H1 (cell line): ENCODE measurements at regions not wholly inside any gene's neighbourhood (a gene's known extent, or its start where the extent isn't known, plus 50 kb on each side); places are given as distances from the start of the nearest gene placed in this dataset.

Experiments used
- CTCF ChIA-PET: fragments of 300-600 bp; sonication (Branson Sonifier 250); formaldehyde crosslinking; loops from one replicate; lab custom pipeline; 2021; ENCODE audit not compliant: partially characterized antibody; lab: Charles Lee
- POLR2A ChIA-PET: fragments of 300-600 bp; sonication (Branson Sonifier 250); formaldehyde crosslinking; loops from one replicate; lab custom pipeline; 2021; ENCODE audit warnings: inconsistent platforms; ENCODE audit not compliant: partially characterized antibody; lab: Charles Lee
- DNase-seq, 2 experiments: peaks; one replicate each; pipeline versions ENCODE4 v3.0.0 to v3.0.0-alpha.2; 2010 to 2022; ENCODE audit warnings: low spot score in 2 of 2, low read depth in 1 of 2, mixed read lengths in 1 of 2
- FAIRE-seq: peaks from 2 replicates; lab custom pipeline; 2011; peaks lifted over from hg19 to GRCh38; lab: Jason Lieb, UNC
- H2AFZ ChIP-seq: 2 replicates; pipeline ENCODE4 v1.8.1; 2012; ENCODE audit warnings: low read length, inconsistent platforms
- H2AK5ac ChIP-seq: 2 replicates; pipeline ENCODE4 v1.6.1; 2013; ENCODE audit warnings: low read depth, low read length
- H2BK120ac ChIP-seq: replicated peaks from 2 replicates; pipeline ENCODE3; 2013; ENCODE audit warnings: low read depth, low read length, inconsistent platforms
- H2BK12ac ChIP-seq: 2 replicates; pipeline ENCODE4 v1.6.1; 2013; ENCODE audit warnings: low read depth, low read length
- H2BK15ac ChIP-seq: 2 replicates; pipeline ENCODE4 v1.6.1; 2013; ENCODE audit warnings: low read length
- H2BK20ac ChIP-seq: 2 replicates; pipeline ENCODE4 v1.6.1; 2013; ENCODE audit warnings: low read length
- H2BK5ac ChIP-seq: 2 replicates; pipeline ENCODE4 v1.6.1; 2013; ENCODE audit warnings: low read depth, low read length
- H3K14ac ChIP-seq: 2 replicates; pipeline ENCODE4 v1.6.1; 2013; ENCODE audit warnings: inconsistent platforms; ENCODE audit not compliant: insufficient read length
- H3K18ac ChIP-seq: 2 replicates; pipeline ENCODE4 v1.6.1; 2013; ENCODE audit warnings: low read length; ENCODE audit errors: extremely low read depth
- H3K23ac ChIP-seq: 2 replicates; pipeline ENCODE4 v1.6.1; 2013; ENCODE audit warnings: inconsistent platforms; ENCODE audit not compliant: insufficient read length
- H3K23me2 ChIP-seq: 2 replicates; pipeline ENCODE4 v1.6.1; 2013; ENCODE audit warnings: low read depth, low read length
- H3K27ac ChIP-seq: 2 replicates; pipeline ENCODE4 v1.6.1; 2011; ENCODE audit warnings: low read depth, low read length, inconsistent platforms
- H3K27me3 ChIP-seq, 4 experiments: replicated peaks in 1 of 4; 1 replicate in 1 of 4; 2 replicates in 3 of 4; pipeline versions ENCODE4 v1.6.1 to v1.8.1; 2011 to 2013; ENCODE audit warnings: low read length in 3 of 4, mild to moderate bottlenecking in 3 of 4, inconsistent platforms in 2 of 4, mixed read lengths in 2 of 4, moderate library complexity in 1 of 4; ENCODE audit not compliant: control insufficient read depth in 3 of 4, insufficient read depth in 3 of 4; ENCODE audit errors: extremely low read depth in 1 of 4
- H3K36me3 ChIP-seq, 4 experiments: 2 replicates each; pipeline versions ENCODE4 v1.6.1 to v1.8.1; 2011 to 2013; ENCODE audit warnings: mild to moderate bottlenecking in 4 of 4, low read length in 3 of 4, moderate library complexity in 2 of 4, control low read depth in 1 of 4, inconsistent platforms in 1 of 4; ENCODE audit not compliant: insufficient read depth in 4 of 4, control insufficient read depth in 2 of 4
- H3K4ac ChIP-seq: replicated peaks from 2 replicates; pipeline ENCODE3; 2013; ENCODE audit warnings: low read length, low read depth, mixed read lengths, inconsistent platforms; ENCODE audit not compliant: insufficient read length
- H3K4me1 ChIP-seq, 4 experiments: replicated peaks in 1 of 4; 1 replicate in 1 of 4; 2 replicates in 3 of 4; pipeline versions ENCODE4 v1.6.1 to v1.8.1; 2011 to 2013; ENCODE audit warnings: low read length in 3 of 4, inconsistent platforms in 2 of 4, mixed read lengths in 1 of 4; ENCODE audit not compliant: insufficient read depth in 4 of 4, control insufficient read depth in 3 of 4
- H3K4me2 ChIP-seq, 2 experiments: 2 replicates each; pipeline versions ENCODE4 v1.6.1 to v1.8.1; 2011 to 2013; ENCODE audit warnings: low read depth in 2 of 2, low read length in 2 of 2, control low read depth in 1 of 2, inconsistent platforms in 1 of 2, mild to moderate bottlenecking in 1 of 2; ENCODE audit not compliant: insufficient read depth in 1 of 2
- H3K4me3 ChIP-seq, 4 experiments: fragments of 200-600, 300-600 bp in 1 of 4; sonication (generic), shearing (Covaris generic), sonication (Bioruptor Twin) in 1 of 4; 2 replicates each; pipeline versions ENCODE4 v1.5.1 to v1.8.1; 2011 to 2016; ENCODE audit warnings: low read length in 4 of 4, low read depth in 3 of 4, control low read depth in 2 of 4, inconsistent platforms in 2 of 4, mild to moderate bottlenecking in 2 of 4, mixed read lengths in 1 of 4, moderate library complexity in 1 of 4; ENCODE audit not compliant: insufficient read depth in 2 of 4; ENCODE audit errors: extremely low read depth in 1 of 4
- H3K56ac ChIP-seq: replicated peaks from 2 replicates; pipeline ENCODE3; 2013; ENCODE audit warnings: low read depth, mild to moderate bottlenecking, mixed read lengths, low read length, inconsistent platforms; ENCODE audit not compliant: insufficient read length
- H3K79me1 ChIP-seq: 2 replicates; pipeline ENCODE4 v1.6.1; 2013; ENCODE audit warnings: low read depth, low read length, control low read depth
- H3K79me2 ChIP-seq, 2 experiments: 2 replicates each; pipeline versions ENCODE4 v1.6.1 to v1.8.1; 2012 to 2013; ENCODE audit warnings: low read length in 2 of 2, mild to moderate bottlenecking in 2 of 2, inconsistent platforms in 1 of 2; ENCODE audit not compliant: insufficient read depth in 2 of 2, control insufficient read depth in 1 of 2
- H3K9ac ChIP-seq, 4 experiments: replicated peaks in 1 of 4; 1 replicate in 1 of 4; 2 replicates in 3 of 4; pipeline versions ENCODE4 v1.6.1 to v1.8.1; 2011 to 2013; ENCODE audit warnings: low read depth in 3 of 4, low read length in 3 of 4, control low read depth in 2 of 4, mild to moderate bottlenecking in 2 of 4, moderate library complexity in 2 of 4, inconsistent platforms in 1 of 4; ENCODE audit errors: extremely low read depth in 1 of 4
- H3K9me3 ChIP-seq, 2 experiments: 2 replicates each; pipeline versions ENCODE4 v1.6.1 to v1.8.1; 2012 to 2013; ENCODE audit warnings: mild to moderate bottlenecking in 2 of 2, moderate library complexity in 2 of 2, control low read depth in 1 of 2, inconsistent platforms in 1 of 2, low read depth in 1 of 2, low read length in 1 of 2, mixed read lengths in 1 of 2; ENCODE audit not compliant: insufficient read depth in 2 of 2
- H4K20me1 ChIP-seq, 2 experiments: replicated peaks in 1 of 2; 2 replicates each; pipeline versions ENCODE3 to v1.8.1; 2011 to 2013; ENCODE audit warnings: inconsistent platforms in 2 of 2, low read length in 2 of 2, mild to moderate bottlenecking in 1 of 2; ENCODE audit not compliant: insufficient read depth in 2 of 2, control insufficient read depth in 1 of 2
- H4K5ac ChIP-seq: 2 replicates; pipeline ENCODE4 v1.6.1; 2013; ENCODE audit warnings: low read length, low read depth, mixed read lengths, inconsistent platforms; ENCODE audit not compliant: insufficient read length
- H4K8ac ChIP-seq: 2 replicates; pipeline ENCODE4 v1.8.0; 2013; ENCODE audit warnings: mild to moderate bottlenecking, moderate library complexity, low read length, inconsistent platforms; ENCODE audit not compliant: insufficient read depth; ENCODE audit errors: extremely low read depth
- H4K91ac ChIP-seq: replicated peaks from 2 replicates; pipeline ENCODE3; 2013; ENCODE audit warnings: low read length, mixed read lengths, inconsistent platforms; ENCODE audit not compliant: insufficient read length
- CBX5 ChIP-seq: fragments of 300-800, 300-1000 bp; sonication (generic); IDR thresholded peaks from 2 replicates; pipeline ENCODE4 v1.7.1; 2016; ENCODE audit warnings: antibody characterized with exemption, low read length, low read depth
- CEBPB ChIP-seq: IDR thresholded peaks from 2 replicates; pipeline ENCODE4 v1.6.1; 2012; ENCODE audit warnings: low read depth, low read length
- CHD2 ChIP-seq: IDR thresholded peaks from 2 replicates; pipeline ENCODE4 v1.6.1; 2012; ENCODE audit warnings: low read length, improper control_type of control experiment
- GABPA ChIP-seq: IDR thresholded peaks from 2 replicates; pipeline ENCODE4 v1.6.1; 2011; ENCODE audit warnings: mild to moderate bottlenecking, low read length, moderate library complexity, borderline replicate concordance; ENCODE audit not compliant: insufficient read depth
- HDAC2 ChIP-seq, 2 experiments: fragments of 300-600 bp in 1 of 2; sonication (generic) in 1 of 2; IDR thresholded peaks; 2 replicates each; pipeline ENCODE4 v1.6.1; 2011 to 2012; ENCODE audit warnings: low read depth in 2 of 2, low read length in 2 of 2, mild to moderate bottlenecking in 2 of 2, moderate library complexity in 2 of 2, borderline replicate concordance in 1 of 2, inconsistent platforms in 1 of 2
- JUN ChIP-seq: IDR thresholded peaks from 2 replicates; pipeline ENCODE4 v1.6.1; 2011; ENCODE audit warnings: low read depth, mild to moderate bottlenecking, improper control_type of control experiment, low read length
- JUND ChIP-seq: IDR thresholded peaks from 2 replicates; pipeline ENCODE4 v1.6.1; 2011; ENCODE audit warnings: mild to moderate bottlenecking, improper control_type of control experiment, low read length
- PHF8 ChIP-seq: fragments of 200-600 bp; sonication (generic); conservative IDR thresholded peaks from 2 replicates; pipeline ENCODE4 v1.7.1; 2012; ENCODE audit warnings: low read depth, mild to moderate bottlenecking, inconsistent platforms, low read length, moderate library complexity
- RNF2 ChIP-seq: fragments of 200-900, 300-1000 bp; sonication (generic); IDR thresholded peaks from 2 replicates; pipeline ENCODE4 v1.7.1; 2016; ENCODE audit warnings: borderline replicate concordance, low read depth, mild to moderate bottlenecking, antibody characterized with exemption, low read length; ENCODE audit not compliant: poor library complexity, severe bottlenecking; ENCODE audit errors: missing control alignments
- SAP30 ChIP-seq: fragments of 300-600 bp; sonication (generic); IDR thresholded peaks from 2 replicates; pipeline ENCODE4 v1.7.1; 2012; ENCODE audit warnings: low read length, moderate library complexity, mild to moderate bottlenecking, inconsistent platforms; ENCODE audit not compliant: insufficient read depth, insufficient replicate concordance
- SP1 ChIP-seq: IDR thresholded peaks from 2 replicates; pipeline ENCODE4 v1.6.1; 2011; ENCODE audit warnings: low read depth, low read length
- SP2 ChIP-seq: IDR thresholded peaks from 2 replicates; pipeline ENCODE4 v1.6.1; 2012; ENCODE audit warnings: mild to moderate bottlenecking, low read length, inconsistent platforms
- WGBS, 2 experiments: shearing (Covaris generic) in 1 of 2; methylation state at CpG; one replicate each; pipeline versions ENCODE4 v1.1.6 to v1.1.7; 2013 to 2015; ENCODE audit warnings: low lambda C conversion rate in 2 of 2, mixed read lengths in 2 of 2, inconsistent platforms in 1 of 2, low coverage in 1 of 2, missing lambda C conversion rate in 1 of 2; ENCODE audit not compliant: insufficient replicate concordance in 2 of 2, insufficient coverage in 1 of 2, insufficient read length in 1 of 2; ENCODE audit errors: extremely low coverage in 1 of 2, missing lambda C conversion rate in 1 of 2; 5-methylcytosine and 5-hydroxymethylcytosine counted together
- TF ChIP-seq, protein P1 (sequence below): IDR thresholded peaks from 2 replicates; pipeline ENCODE4 v1.6.1; 2011; ENCODE audit warnings: low read length, improper control_type of control experiment

DNA sequence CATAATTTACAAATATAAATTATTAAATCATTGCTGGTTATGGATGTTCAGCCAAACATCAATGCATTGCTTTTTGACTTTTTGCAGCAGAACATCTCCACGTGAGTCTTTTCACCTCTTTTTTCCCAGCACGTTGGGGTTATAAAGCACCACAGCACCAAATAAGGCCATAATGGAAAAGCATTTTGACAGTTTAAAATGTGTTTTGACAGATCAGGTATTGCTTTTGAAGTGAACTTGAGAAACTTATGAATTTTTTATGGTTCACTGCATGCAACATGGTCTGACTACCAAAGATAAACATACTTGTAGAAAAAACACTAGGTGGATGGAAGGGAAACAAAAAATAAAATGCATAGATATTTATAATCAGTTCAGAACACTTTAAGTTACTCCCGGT lies 622.4 kb downstream of the HTR1B start:
- H3K27me3 ChIP-seq = no peaks in the 10 kb centered on the region
- H4K91ac ChIP-seq = no peak overlapping the region
- H3K23me2 ChIP-seq = no peaks in the 10 kb centered on the region
- no peak overlapping the region for H3K4ac ChIP-seq
- no peaks in the 10 kb centered on the region for H3K79me1 ChIP-seq
- ChIA-PET POLR2A (no interaction called here), CTCF (no interaction called here)
- no peak overlapping the region for H3K27ac ChIP-seq
- H3K9me3 ChIP-seq = no peaks in the 10 kb centered on the region
- H2BK20ac ChIP-seq = no peak overlapping the region
- H3K4me1 ChIP-seq = peaks cover 0 to 6% (median under 1%) of the 10 kb centered on the region in 4 experiments; a peak in 2 of 7 replicates
- 90% methylated on average over 3 of the region's 3 CpGs; no CpG with 5 or more reads in 1 of the 2 experiments for WGBS, 2 experiments
- no peaks in the 10 kb centered on the region for H3K79me2 ChIP-seq
- H3K4me3 ChIP-seq = no peak overlapping the region
- H4K20me1 ChIP-seq = no peaks in the 10 kb centered on the region
- FAIRE-seq (no peak), DNase-seq (no peak)
- H2AK5ac ChIP-seq = no peak overlapping the region
- no peak overlapping the region for H3K4me2 ChIP-seq
- no peak overlapping the region for H2BK5ac ChIP-seq
- H2BK12ac ChIP-seq = no peak overlapping the region
- H2AFZ ChIP-seq = no peak overlapping the region
- H3K9ac ChIP-seq = no peak overlapping the region
- H3K14ac ChIP-seq = no peak overlapping the region
- H3K56ac ChIP-seq = no peak overlapping the region
- no peak overlapping the region for H3K23ac ChIP-seq
- H3K36me3 ChIP-seq = no peaks in the 10 kb centered on the region
- no peak overlapping the region for H4K5ac ChIP-seq
- no peak overlapping the region for H3K18ac ChIP-seq
- no peak overlapping the region for H2BK120ac ChIP-seq
- no peak overlapping the region for H4K8ac ChIP-seq
- no peak overlapping the region for H2BK15ac ChIP-seq
- TF ChIP-seq CHD2 (no peak), CBX5 (no peak), SAP30 (no peak), JUND (no peak), JUN (no peak), SP1 (no peak), RNF2 (no peak), PHF8 (no peak), SP2 (no peak), CEBPB (no peak), HDAC2 (IDR thresholded peaks at IDR 0.05; ENCODE audit: borderline replicate concordance in 1 of 2, low read depth in 2 of 2, low read length in 2 of 2) (no peak), GABPA (no peak)
- TF ChIP-seq, protein P1, sequence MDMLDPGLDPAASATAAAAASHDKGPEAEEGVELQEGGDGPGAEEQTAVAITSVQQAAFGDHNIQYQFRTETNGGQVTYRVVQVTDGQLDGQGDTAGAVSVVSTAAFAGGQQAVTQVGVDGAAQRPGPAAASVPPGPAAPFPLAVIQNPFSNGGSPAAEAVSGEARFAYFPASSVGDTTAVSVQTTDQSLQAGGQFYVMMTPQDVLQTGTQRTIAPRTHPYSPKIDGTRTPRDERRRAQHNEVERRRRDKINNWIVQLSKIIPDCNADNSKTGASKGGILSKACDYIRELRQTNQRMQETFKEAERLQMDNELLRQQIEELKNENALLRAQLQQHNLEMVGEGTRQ = no peak
